Loucy (cell line): ENCODE measurements at regions not wholly inside any gene's neighbourhood (a gene's known extent, or its start where the extent isn't known, plus 50 kb on each side); places are given as distances from the start of the nearest gene placed in this dataset.

ENCODE experiments used
- EZH2phosphoT487 ChIP-seq: fragments of 200-600 bp; IDR thresholded peaks from 2 replicates; pipeline ENCODE4 v1.6.1; 2018; ENCODE audit warnings: antibody characterized with exemption, mild to moderate bottlenecking, moderate library complexity, borderline replicate concordance
- TF ChIP-seq, protein P1 (sequence below): fragments of 200-600 bp; sonication (generic); conservative IDR thresholded peaks from 2 replicates; pipeline ENCODE4 v1.5.1; 2014; ENCODE audit warnings: mild to moderate bottlenecking, antibody characterized with exemption, low read length

DNA sequence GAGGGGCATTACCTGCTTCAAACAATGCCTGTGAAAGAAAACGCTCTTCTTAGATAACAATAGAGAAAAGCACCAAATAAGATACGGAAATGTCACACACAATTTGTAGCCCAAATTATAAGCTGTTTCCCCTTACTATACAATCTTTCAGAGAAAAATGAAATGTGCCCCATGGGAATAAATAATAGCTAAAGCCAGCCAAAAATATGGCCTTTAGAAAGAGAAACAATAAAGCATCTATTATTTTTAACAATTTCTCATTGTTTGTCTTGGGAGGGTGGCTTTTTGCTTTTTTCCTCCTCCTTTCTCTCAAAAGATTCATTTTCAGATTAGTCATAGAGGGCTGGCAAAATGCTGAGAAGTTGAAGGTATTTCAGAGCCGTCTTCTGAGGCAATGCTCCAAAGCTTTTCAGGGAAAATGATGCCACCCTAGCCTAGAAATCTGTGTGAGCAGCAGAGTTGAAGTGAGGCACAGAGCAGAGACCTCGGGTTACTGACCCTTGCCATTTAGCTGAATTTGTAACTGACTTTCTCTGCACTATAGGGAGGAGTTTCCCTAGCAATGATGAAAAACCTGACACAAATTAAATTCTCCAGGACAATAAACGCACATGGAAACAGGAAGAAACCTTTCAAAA, 86.3 kb upstream of the PRICKLE2 start:
- TF ChIP-seq, protein P1, sequence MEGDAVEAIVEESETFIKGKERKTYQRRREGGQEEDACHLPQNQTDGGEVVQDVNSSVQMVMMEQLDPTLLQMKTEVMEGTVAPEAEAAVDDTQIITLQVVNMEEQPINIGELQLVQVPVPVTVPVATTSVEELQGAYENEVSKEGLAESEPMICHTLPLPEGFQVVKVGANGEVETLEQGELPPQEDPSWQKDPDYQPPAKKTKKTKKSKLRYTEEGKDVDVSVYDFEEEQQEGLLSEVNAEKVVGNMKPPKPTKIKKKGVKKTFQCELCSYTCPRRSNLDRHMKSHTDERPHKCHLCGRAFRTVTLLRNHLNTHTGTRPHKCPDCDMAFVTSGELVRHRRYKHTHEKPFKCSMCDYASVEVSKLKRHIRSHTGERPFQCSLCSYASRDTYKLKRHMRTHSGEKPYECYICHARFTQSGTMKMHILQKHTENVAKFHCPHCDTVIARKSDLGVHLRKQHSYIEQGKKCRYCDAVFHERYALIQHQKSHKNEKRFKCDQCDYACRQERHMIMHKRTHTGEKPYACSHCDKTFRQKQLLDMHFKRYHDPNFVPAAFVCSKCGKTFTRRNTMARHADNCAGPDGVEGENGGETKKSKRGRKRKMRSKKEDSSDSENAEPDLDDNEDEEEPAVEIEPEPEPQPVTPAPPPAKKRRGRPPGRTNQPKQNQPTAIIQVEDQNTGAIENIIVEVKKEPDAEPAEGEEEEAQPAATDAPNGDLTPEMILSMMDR = no peak
- TF ChIP-seq EZH2phosphoT487 = no peak
